ENCODE measurements at regions not wholly inside any gene's neighbourhood (a gene's known extent, or its start where the extent isn't known, plus 50 kb on each side); places are given as distances from the start of the nearest gene placed in this dataset.

DNA sequence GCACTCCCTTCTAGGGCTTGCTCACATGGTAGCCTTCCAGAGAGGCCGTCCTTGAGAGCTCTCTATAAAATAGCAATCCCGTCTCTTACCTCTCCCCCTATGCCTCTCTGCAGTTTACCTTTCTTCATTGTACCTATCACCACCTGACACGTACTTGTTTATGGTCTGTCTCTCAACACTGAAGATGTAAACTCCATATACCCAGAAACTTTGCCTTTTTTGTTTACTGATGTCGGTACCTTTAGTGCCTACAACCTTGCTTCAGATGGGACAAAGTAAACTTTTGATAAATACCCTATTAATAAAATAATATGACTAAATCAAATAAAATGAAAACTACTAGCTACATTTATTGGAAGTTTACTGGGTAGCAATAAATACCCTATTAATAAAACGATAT is 220.6 kb downstream of the GPAM start:
- H3K36me3 Mint-ChIP-seq (ENCODE audit: low read depth), result no peaks in the 10 kb centered on the region
- H3K4me1 Mint-ChIP-seq, result no peaks in the 10 kb centered on the region
- H3K27me3 Mint-ChIP-seq (ENCODE audit: low read depth, poor library complexity), result peaks cover 3% of the 10 kb centered on the region
- TF ChIP-seq, protein P1, sequence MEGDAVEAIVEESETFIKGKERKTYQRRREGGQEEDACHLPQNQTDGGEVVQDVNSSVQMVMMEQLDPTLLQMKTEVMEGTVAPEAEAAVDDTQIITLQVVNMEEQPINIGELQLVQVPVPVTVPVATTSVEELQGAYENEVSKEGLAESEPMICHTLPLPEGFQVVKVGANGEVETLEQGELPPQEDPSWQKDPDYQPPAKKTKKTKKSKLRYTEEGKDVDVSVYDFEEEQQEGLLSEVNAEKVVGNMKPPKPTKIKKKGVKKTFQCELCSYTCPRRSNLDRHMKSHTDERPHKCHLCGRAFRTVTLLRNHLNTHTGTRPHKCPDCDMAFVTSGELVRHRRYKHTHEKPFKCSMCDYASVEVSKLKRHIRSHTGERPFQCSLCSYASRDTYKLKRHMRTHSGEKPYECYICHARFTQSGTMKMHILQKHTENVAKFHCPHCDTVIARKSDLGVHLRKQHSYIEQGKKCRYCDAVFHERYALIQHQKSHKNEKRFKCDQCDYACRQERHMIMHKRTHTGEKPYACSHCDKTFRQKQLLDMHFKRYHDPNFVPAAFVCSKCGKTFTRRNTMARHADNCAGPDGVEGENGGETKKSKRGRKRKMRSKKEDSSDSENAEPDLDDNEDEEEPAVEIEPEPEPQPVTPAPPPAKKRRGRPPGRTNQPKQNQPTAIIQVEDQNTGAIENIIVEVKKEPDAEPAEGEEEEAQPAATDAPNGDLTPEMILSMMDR (IDR thresholded peaks at IDR 0.05), result no peak
- H3K9me3 Mint-ChIP-seq, result peaks cover 13% of the 10 kb centered on the region
- no peak for DNase-seq
- H3K4me3 Mint-ChIP-seq, result no peak overlapping the region
- no peak overlapping the region for H3K27ac Mint-ChIP-seq

DNA sequence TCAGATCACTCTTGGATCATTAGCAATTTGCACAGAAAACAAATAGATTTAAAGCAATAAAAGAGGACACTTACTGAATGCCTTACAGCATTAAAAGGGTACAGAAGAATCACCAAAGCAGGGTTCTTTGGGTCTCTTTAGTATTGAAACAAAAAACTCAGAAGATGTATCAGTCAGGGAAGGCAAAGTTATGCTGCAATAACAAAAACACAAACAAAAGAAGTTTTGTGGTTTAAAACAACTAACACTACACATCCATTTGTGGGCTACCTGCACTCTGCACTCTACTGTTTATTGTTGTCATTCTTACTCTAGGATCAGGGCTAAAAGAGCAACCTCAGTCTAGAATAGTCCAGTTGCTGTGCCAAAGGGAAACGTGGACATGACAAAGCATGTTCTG is 216.4 kb downstream of the GPAM start:
- Mint-ChIP-seq H3K4me1 (no peaks in the 10 kb centered on the region), H3K9me3 (peaks cover 8% of the 10 kb centered on the region), H3K27me3 (ENCODE audit: low read depth, poor library complexity) (peaks cover 3% of the 10 kb centered on the region), H3K4me3 (no peak overlapping the region), H3K36me3 (ENCODE audit: low read depth) (no peaks in the 10 kb centered on the region), H3K27ac (no peak overlapping the region)
- no peak for DNase-seq
- TF ChIP-seq, protein P1 (IDR thresholded peaks at IDR 0.05), result no peak

DNA sequence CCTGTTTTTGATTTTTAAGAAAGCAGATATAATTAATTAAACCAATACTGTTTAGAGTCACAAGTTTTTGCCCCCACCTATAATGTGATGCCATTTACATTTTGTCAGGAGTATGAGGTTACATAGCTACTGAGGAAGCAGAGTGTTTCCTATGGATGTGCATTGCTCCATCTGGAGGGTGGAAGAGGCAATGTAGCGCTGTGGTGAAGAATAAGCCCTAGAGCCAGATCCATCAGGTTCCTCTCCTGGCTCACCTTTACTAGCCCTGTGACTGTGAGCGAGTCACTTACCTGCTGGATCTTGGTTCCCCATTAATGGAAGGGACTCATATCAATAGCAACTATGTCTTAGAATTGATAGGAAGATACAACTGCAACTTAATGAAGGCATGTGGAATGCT is 216.0 kb downstream of the GPAM start:
- TF ChIP-seq, protein P1 (IDR thresholded peaks at IDR 0.05), result no peak
- Mint-ChIP-seq H3K27ac (no peak overlapping the region), H3K27me3 (ENCODE audit: low read depth, poor library complexity) (peaks cover 3% of the 10 kb centered on the region), H3K9me3 (peaks cover 8% of the 10 kb centered on the region), H3K36me3 (ENCODE audit: low read depth) (no peaks in the 10 kb centered on the region), H3K4me1 (no peaks in the 10 kb centered on the region), H3K4me3 (no peak overlapping the region)
- no peak for DNase-seq

DNA sequence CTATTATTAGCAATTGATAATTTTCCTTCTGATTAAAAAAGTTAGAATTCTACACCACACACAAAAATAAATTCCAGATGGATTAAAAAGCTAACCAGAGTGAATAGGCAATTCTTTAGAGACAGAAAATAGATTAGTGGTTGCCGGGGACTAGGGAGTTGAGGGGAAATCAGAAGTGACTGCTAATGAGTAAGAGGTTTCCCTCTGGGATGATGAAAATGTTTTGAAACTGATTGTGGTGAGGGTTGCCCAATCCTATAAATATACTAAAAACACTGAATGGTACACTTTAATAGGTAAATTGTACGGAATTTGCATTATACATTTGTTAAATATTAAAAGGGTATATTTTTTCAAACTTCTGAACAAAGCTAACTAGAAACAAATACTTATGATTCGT is 214.9 kb downstream of the GPAM start:
- Mint-ChIP-seq H3K27ac (no peak overlapping the region), H3K27me3 (ENCODE audit: low read depth, poor library complexity) (peaks cover 3% of the 10 kb centered on the region), H3K9me3 (peaks cover 8% of the 10 kb centered on the region), H3K36me3 (ENCODE audit: low read depth) (no peaks in the 10 kb centered on the region), H3K4me1 (no peaks in the 10 kb centered on the region), H3K4me3 (no peak overlapping the region)
- TF ChIP-seq, protein P1 (IDR thresholded peaks at IDR 0.05), result no peak
- DNase-seq, result no peak

DNA sequence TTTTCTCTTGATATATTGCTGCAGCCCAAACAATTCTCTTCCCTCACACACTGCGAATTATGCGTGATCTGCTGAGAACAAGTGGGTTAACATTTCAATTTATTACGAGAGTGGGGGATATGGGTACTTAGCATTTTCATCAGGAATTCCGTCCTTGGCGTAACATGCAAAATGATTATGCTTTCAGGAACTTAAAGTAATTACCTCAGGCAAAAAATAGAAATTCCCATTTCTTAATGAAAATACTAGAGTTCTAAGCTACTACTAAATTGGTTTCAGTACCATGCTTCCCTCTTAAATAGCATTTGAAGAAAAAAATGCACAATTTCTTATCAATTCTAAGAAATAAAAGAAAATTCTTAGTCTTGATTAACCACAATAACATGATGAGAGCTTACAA is 213.5 kb downstream of the GPAM start:
- TF ChIP-seq, protein P1 (IDR thresholded peaks at IDR 0.05), result no peak
- Mint-ChIP-seq H3K27ac (no peak overlapping the region), H3K27me3 (ENCODE audit: low read depth, poor library complexity) (no peaks in the 10 kb centered on the region), H3K9me3 (peaks cover 8% of the 10 kb centered on the region), H3K4me1 (no peaks in the 10 kb centered on the region), H3K4me3 (no peak overlapping the region), H3K36me3 (ENCODE audit: low read depth) (no peaks in the 10 kb centered on the region)
- DNase-seq, result no peak

DNA sequence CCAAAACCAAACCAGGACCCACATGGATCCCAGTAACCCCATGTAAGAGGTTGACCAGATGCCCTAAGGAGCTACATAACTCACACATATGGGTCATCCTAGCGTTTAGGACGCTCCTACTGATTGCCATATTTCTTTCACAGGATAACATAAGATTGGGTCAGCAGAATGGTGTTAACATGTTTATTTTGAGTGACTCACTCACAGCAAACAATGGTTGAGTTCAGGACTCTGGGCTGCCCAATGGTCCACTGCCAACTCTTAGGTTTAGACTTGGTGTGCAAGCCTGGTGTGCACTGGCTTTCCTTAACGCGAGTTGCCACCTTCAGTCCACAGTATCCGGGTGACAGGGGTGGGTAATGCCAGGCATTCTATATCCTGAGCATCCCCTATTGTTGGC is 211.5 kb downstream of the GPAM start:
- TF ChIP-seq, protein P1 (IDR thresholded peaks at IDR 0.05), result no peak
- peaks cover 2% of the 10 kb centered on the region for H3K9me3 Mint-ChIP-seq
- no peaks in the 10 kb centered on the region for H3K36me3 Mint-ChIP-seq (ENCODE audit: low read depth)
- H3K27ac Mint-ChIP-seq, result no peak overlapping the region
- no peak overlapping the region for H3K4me3 Mint-ChIP-seq
- DNase-seq, result no peak
- H3K27me3 Mint-ChIP-seq (ENCODE audit: low read depth, poor library complexity), result no peaks in the 10 kb centered on the region
- no peaks in the 10 kb centered on the region for H3K4me1 Mint-ChIP-seq
